ENCODE measurements at regions not wholly inside any gene's neighbourhood (a gene's known extent, or its start where the extent isn't known, plus 50 kb on each side); places are given as distances from the start of the nearest gene placed in this dataset.
"Not testable (repeated sequence)": the region's sequence is repeated elsewhere in the genome, so short reads cannot be mapped to it uniquely, and the experiment has no call there.

GRCh38 chr5:167832609-167833008 is 458.8 kb upstream of the WWC1 start:
- no peak for DNase-seq (ENCODE audit: low spot score)

GRCh38 chr5:167833456-167833855 is 458.0 kb upstream of the WWC1 start:
- no peak for DNase-seq (ENCODE audit: low spot score)

GRCh38 chr5:167835146-167835545 is 456.3 kb upstream of the WWC1 start:
- DNase-seq (ENCODE audit: low spot score): no peak

- DNase-seq (ENCODE audit: low spot score): no peak
Observed at GRCh38 chr5:167837127-167837526, 454.3 kb upstream of the WWC1 start.

GRCh38 chr5:167839065-167839464 is 452.4 kb upstream of the WWC1 start:
- no peak for DNase-seq (ENCODE audit: low spot score)

- no peak for DNase-seq (ENCODE audit: low spot score)
Observed at GRCh38 chr5:167840527-167841130, 450.8 kb upstream of the WWC1 start.

GRCh38 chr5:167843881-167844572 is 447.4 kb upstream of the WWC1 start:
- no peak for DNase-seq (ENCODE audit: low spot score)

- DNase-seq (ENCODE audit: low spot score): no peak
Observed at GRCh38 chr5:167845952-167846351, 445.5 kb upstream of the WWC1 start.

- DNase-seq (ENCODE audit: low spot score): no peak
Observed at GRCh38 chr5:167849874-167850273, 441.6 kb upstream of the WWC1 start.

- DNase-seq (ENCODE audit: low spot score): no peak
Observed at GRCh38 chr5:167850911-167851310, 440.5 kb upstream of the WWC1 start.

- no peak for DNase-seq (ENCODE audit: low spot score)
Observed at GRCh38 chr5:167851416-167851815, 440.0 kb upstream of the WWC1 start.

- no peak for DNase-seq (ENCODE audit: low spot score)
Observed at GRCh38 chr5:167852515-167852914, 438.9 kb upstream of the WWC1 start.

GRCh38 chr5:167853421-167853820 is 438.0 kb upstream of the WWC1 start:
- no peak for DNase-seq (ENCODE audit: low spot score)

- no peak for DNase-seq (ENCODE audit: low spot score)
Observed at GRCh38 chr5:167855818-167856217, 435.6 kb upstream of the WWC1 start.

- DNase-seq (ENCODE audit: low spot score): no peak
Observed at GRCh38 chr5:167857321-167857720, 434.1 kb upstream of the WWC1 start.

GRCh38 chr5:167858186-167858855 is 433.1 kb upstream of the WWC1 start:
- DNase-seq (ENCODE audit: low spot score): not testable (repeated sequence)

GRCh38 chr5:167861129-167861927 is 430.1 kb upstream of the WWC1 start:
- no peak for DNase-seq (ENCODE audit: low spot score)

- DNase-seq (ENCODE audit: low spot score): no peak
Observed at GRCh38 chr5:167861928-167862426, 429.5 kb upstream of the WWC1 start.

GRCh38 chr5:167863883-167864282 is 427.6 kb upstream of the WWC1 start:
- DNase-seq (ENCODE audit: low spot score): no peak

GRCh38 chr5:167864801-167865200 is 426.6 kb upstream of the WWC1 start:
- no peak for DNase-seq (ENCODE audit: low spot score)

- no peak for DNase-seq (ENCODE audit: low spot score)
Observed at GRCh38 chr5:167866797-167867196, 424.6 kb upstream of the WWC1 start.

GRCh38 chr5:167867281-167867680 is 424.2 kb upstream of the WWC1 start:
- DNase-seq (ENCODE audit: low spot score): no peak

Data from COLO829 (cell line).